ENCODE measurements at regions not wholly inside any gene's neighbourhood (a gene's known extent, or its start where the extent isn't known, plus 50 kb on each side); places are given as distances from the start of the nearest gene placed in this dataset.

DNA sequence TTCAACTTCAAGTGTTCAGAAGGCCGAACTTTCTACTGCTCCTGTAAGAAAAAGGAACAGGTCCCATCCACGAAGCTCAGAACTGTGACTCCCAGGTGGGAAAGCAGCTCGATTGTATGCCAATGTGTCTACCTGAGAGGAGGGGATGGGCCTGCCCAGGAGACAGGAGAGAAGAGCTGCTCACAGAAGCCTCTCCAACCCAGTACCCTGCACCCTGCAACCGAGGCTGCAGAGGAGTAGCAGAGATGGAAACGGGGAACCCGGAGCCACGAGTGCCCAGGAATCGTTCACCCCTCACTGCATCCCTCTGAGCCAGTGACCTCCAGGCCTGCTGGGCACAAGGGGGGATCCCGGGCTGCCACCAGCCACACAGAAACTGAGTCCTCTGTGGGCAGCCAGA is 86.5 kb upstream of the PRR23E start (continued):
- TF ChIP-seq KIAA2018 (CRISPR knock-in tag; IDR thresholded peaks at IDR 0.05; ENCODE audit: borderline replicate concordance) = no peak
- TF ChIP-seq, protein P1, sequence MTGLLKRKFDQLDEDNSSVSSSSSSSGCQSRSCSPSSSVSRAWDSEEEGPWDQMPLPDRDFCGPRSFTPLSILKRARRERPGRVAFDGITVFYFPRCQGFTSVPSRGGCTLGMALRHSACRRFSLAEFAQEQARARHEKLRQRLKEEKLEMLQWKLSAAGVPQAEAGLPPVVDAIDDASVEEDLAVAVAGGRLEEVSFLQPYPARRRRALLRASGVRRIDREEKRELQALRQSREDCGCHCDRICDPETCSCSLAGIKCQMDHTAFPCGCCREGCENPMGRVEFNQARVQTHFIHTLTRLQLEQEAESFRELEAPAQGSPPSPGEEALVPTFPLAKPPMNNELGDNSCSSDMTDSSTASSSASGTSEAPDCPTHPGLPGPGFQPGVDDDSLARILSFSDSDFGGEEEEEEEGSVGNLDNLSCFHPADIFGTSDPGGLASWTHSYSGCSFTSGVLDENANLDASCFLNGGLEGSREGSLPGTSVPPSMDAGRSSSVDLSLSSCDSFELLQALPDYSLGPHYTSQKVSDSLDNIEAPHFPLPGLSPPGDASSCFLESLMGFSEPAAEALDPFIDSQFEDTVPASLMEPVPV (CRISPR knock-in tag; IDR thresholded peaks at IDR 0.05) = no peak

DNA sequence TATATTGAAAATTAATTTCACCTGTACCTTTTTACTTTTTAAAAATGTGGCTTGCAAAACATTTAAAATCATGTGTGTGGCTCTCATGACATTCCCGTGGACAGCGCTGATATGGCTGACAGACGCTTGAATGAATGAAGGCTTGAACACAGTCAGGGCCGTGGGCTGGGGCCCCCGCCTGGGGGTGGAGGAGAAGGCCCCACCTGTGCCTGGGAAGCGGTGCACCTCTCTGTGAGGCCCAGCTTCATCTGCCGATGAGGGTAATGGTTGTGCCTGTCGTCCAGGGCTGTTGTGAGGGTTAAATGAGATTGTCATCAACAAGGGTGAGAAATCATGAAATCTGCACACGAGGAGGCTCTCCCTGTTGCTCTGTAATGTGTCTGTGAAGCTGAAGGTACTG is 85.9 kb upstream of the PRR23E start:
- Histone ChIP-seq H2AFZ (ENCODE audit: low read length) (no peak overlapping the region), H3K36me3 (replicated peaks in 1 of 2; ENCODE audit: control insufficient read depth in 1 of 2, insufficient read depth in 2 of 2, low read length in 2 of 2) (no peaks in the 10 kb centered on the region), H3K79me2 (ENCODE audit: insufficient read depth, low read length) (no peaks in the 10 kb centered on the region), H3K9me3 (ENCODE audit: low read length) (peaks cover 11% of the 10 kb centered on the region), H3K27me3 (ENCODE audit: control insufficient read depth in 1 of 2, insufficient read depth in 2 of 2, low read length in 2 of 2) (peaks cover 4 to 59% of the 10 kb centered on the region in 2 experiments), H4K20me1 (ENCODE audit: insufficient read depth, low read length) (no peaks in the 10 kb centered on the region), H3K4me1 (ENCODE audit: insufficient read depth, low read length) (no peaks in the 10 kb centered on the region), H3K9ac (ENCODE audit: insufficient read depth, low read depth, low read length) (no peak overlapping the region), H3K4me2 (ENCODE audit: low read depth, low read length) (no peak overlapping the region), H3K27ac (ENCODE audit: extremely low read length, insufficient read depth, low read length) (no peak overlapping the region), H3K4me3 (replicated peaks in 1 of 3; ENCODE audit: insufficient read depth in 1 of 3, low read depth in 2 of 3, low read length in 3 of 3) (no peak overlapping the region)
- 48% methylated on average over 9 of the region's 9 CpGs for WGBS (ENCODE audit: low lambda C conversion rate)
- no TSS peak for BruUV-seq (replicated peaks)
- intact Hi-C loops (cut with micrococcal nuclease; ENCODE audit: unreplicated experiment) = no loop called here
- ChIA-PET CTCF (ENCODE audit: low intra/inter-chr PET ratio, low total read pairs) (no interaction called here), POLR2A (no interaction called here)
- FAIRE-seq = no peak
- in situ Hi-C loops (cut with HindIII; ENCODE audit: extremely low pct_ligation_motif_present, low pct_unique_long_range_greater_than_20kb) = no loop called here
- no peak for DNase-seq (ENCODE audit: low spot score)
- ATAC-seq = no peak
- no peak for TF ChIP-seq TEAD2 (CRISPR knock-in tag; IDR thresholded peaks at IDR 0.05)
- no peak for TF ChIP-seq TRIM24 (CRISPR knock-in tag; IDR thresholded peaks at IDR 0.05)
- TF ChIP-seq SMARCE1 (IDR thresholded peaks at IDR 0.05; ENCODE audit: borderline replicate concordance) = no peak
- TF ChIP-seq ARNT2 (CRISPR knock-in tag; IDR thresholded peaks at IDR 0.05; ENCODE audit: low read depth) = no peak
- TF ChIP-seq ZSCAN20 (CRISPR knock-in tag; IDR thresholded peaks at IDR 0.05; ENCODE audit: borderline replicate concordance) = no peak
- TF ChIP-seq, protein P2, sequence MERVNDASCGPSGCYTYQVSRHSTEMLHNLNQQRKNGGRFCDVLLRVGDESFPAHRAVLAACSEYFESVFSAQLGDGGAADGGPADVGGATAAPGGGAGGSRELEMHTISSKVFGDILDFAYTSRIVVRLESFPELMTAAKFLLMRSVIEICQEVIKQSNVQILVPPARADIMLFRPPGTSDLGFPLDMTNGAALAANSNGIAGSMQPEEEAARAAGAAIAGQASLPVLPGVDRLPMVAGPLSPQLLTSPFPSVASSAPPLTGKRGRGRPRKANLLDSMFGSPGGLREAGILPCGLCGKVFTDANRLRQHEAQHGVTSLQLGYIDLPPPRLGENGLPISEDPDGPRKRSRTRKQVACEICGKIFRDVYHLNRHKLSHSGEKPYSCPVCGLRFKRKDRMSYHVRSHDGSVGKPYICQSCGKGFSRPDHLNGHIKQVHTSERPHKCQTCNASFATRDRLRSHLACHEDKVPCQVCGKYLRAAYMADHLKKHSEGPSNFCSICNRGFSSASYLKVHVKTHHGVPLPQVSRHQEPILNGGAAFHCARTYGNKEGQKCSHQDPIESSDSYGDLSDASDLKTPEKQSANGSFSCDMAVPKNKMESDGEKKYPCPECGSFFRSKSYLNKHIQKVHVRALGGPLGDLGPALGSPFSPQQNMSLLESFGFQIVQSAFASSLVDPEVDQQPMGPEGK (CRISPR knock-in tag; IDR thresholded peaks at IDR 0.05) = no peak
- TF ChIP-seq ZNF724P (CRISPR knock-in tag; IDR thresholded peaks at IDR 0.05; ENCODE audit: borderline replicate concordance) = no peak
- no peak for TF ChIP-seq MNT (IDR thresholded peaks at IDR 0.05)
